ENCODE measurements at regions not wholly inside any gene's neighbourhood (a gene's known extent, or its start where the extent isn't known, plus 50 kb on each side); places are given as distances from the start of the nearest gene placed in this dataset.
"Not testable (repeated sequence)": the region's sequence is repeated elsewhere in the genome, so short reads cannot be mapped to it uniquely, and the experiment has no call there.

GRCh38 chr6:115753446-115753845 is 307.2 kb downstream of the FRK start:
- no peaks in the 10 kb centered on the region for H3F3A ChIP-seq (ENCODE audit: control insufficient read depth, insufficient read depth)
- no peaks in the 10 kb centered on the region for H3K9me2 ChIP-seq (replicated peaks; ENCODE audit: control insufficient read depth, low read length)
- H3K36me3 ChIP-seq (ENCODE audit: control insufficient read depth, low read length), result no peaks in the 10 kb centered on the region
- no peaks in the 10 kb centered on the region for H4K20me1 ChIP-seq (ENCODE audit: control insufficient read depth, insufficient read depth, low read depth, low read length)
- no peak overlapping the region for H3K4me2 ChIP-seq (ENCODE audit: low read length)
- H3K9me3 ChIP-seq (ENCODE audit: control insufficient read depth, insufficient read depth, low read length), result no peaks in the 10 kb centered on the region
- TF ChIP-seq EZH2phosphoT487 (IDR thresholded peaks at IDR 0.05; ENCODE audit: borderline replicate concordance, low read length), result no peak
- TF ChIP-seq CTCF (IDR thresholded peaks at IDR 0.05; ENCODE audit: low read depth, low read length, poor library complexity, severe bottlenecking), result no peak
- H3K4me3 ChIP-seq (ENCODE audit: low read length), result no peak overlapping the region
- no peaks in the 10 kb centered on the region for H3K4me1 ChIP-seq (ENCODE audit: control insufficient read depth, low read length)
- no peaks in the 10 kb centered on the region for H3K27me3 ChIP-seq (ENCODE audit: control insufficient read depth, low read length)
- no peaks in the 10 kb centered on the region for H3K79me2 ChIP-seq (ENCODE audit: control insufficient read depth, low read length)
- H3K27ac ChIP-seq (ENCODE audit: low read depth, low read length), result no peak overlapping the region

- no peak overlapping the region for H3K4me2 ChIP-seq (ENCODE audit: low read length)
- no peaks in the 10 kb centered on the region for H3K79me2 ChIP-seq (ENCODE audit: control insufficient read depth, low read length)
- no peaks in the 10 kb centered on the region for H3K36me3 ChIP-seq (ENCODE audit: control insufficient read depth, low read length)
- H3F3A ChIP-seq (ENCODE audit: control insufficient read depth, insufficient read depth), result no peaks in the 10 kb centered on the region
- H3K4me3 ChIP-seq (ENCODE audit: low read length), result no peak overlapping the region
- H3K4me1 ChIP-seq (ENCODE audit: control insufficient read depth, low read length), result no peaks in the 10 kb centered on the region
- H4K20me1 ChIP-seq (ENCODE audit: control insufficient read depth, insufficient read depth, low read depth, low read length), result no peaks in the 10 kb centered on the region
- no peak overlapping the region for H3K27ac ChIP-seq (ENCODE audit: low read depth, low read length)
- no peaks in the 10 kb centered on the region for H3K9me3 ChIP-seq (ENCODE audit: control insufficient read depth, insufficient read depth, low read length)
- no peaks in the 10 kb centered on the region for H3K27me3 ChIP-seq (ENCODE audit: control insufficient read depth, low read length)
- no peak for TF ChIP-seq EZH2phosphoT487 (IDR thresholded peaks at IDR 0.05; ENCODE audit: borderline replicate concordance, low read length)
- TF ChIP-seq CTCF (IDR thresholded peaks at IDR 0.05; ENCODE audit: low read depth, low read length, poor library complexity, severe bottlenecking), result no peak
- no peaks in the 10 kb centered on the region for H3K9me2 ChIP-seq (replicated peaks; ENCODE audit: control insufficient read depth, low read length)
Observed at GRCh38 chr6:115750946-115751345, 309.7 kb downstream of the FRK start.

- TF ChIP-seq CTCF (IDR thresholded peaks at IDR 0.05; ENCODE audit: low read depth, low read length, poor library complexity, severe bottlenecking) (no peak), EZH2phosphoT487 (IDR thresholded peaks at IDR 0.05; ENCODE audit: borderline replicate concordance, low read length) (no peak)
- Histone ChIP-seq H3K4me2 (ENCODE audit: low read length) (no peak overlapping the region), H3K9me3 (ENCODE audit: control insufficient read depth, insufficient read depth, low read length) (no peaks in the 10 kb centered on the region), H3K27me3 (ENCODE audit: control insufficient read depth, low read length) (no peaks in the 10 kb centered on the region), H3K27ac (ENCODE audit: low read depth, low read length) (no peak overlapping the region), H3F3A (ENCODE audit: control insufficient read depth, insufficient read depth) (no peaks in the 10 kb centered on the region), H3K9me2 (replicated peaks; ENCODE audit: control insufficient read depth, low read length) (no peaks in the 10 kb centered on the region), H3K79me2 (ENCODE audit: control insufficient read depth, low read length) (no peaks in the 10 kb centered on the region), H4K20me1 (ENCODE audit: control insufficient read depth, insufficient read depth, low read depth, low read length) (no peaks in the 10 kb centered on the region), H3K36me3 (ENCODE audit: control insufficient read depth, low read length) (no peaks in the 10 kb centered on the region), H3K4me1 (ENCODE audit: control insufficient read depth, low read length) (no peaks in the 10 kb centered on the region), H3K4me3 (ENCODE audit: low read length) (no peak overlapping the region)
Observed at GRCh38 chr6:115750292-115750691, 310.4 kb downstream of the FRK start.

- Histone ChIP-seq H3K4me1 (ENCODE audit: control insufficient read depth, low read length) (no peaks in the 10 kb centered on the region), H4K20me1 (ENCODE audit: control insufficient read depth, insufficient read depth, low read depth, low read length) (no peaks in the 10 kb centered on the region), H3K79me2 (ENCODE audit: control insufficient read depth, low read length) (no peaks in the 10 kb centered on the region), H3K36me3 (ENCODE audit: control insufficient read depth, low read length) (no peaks in the 10 kb centered on the region), H3K4me3 (ENCODE audit: low read length) (no peak overlapping the region), H3K27ac (ENCODE audit: low read depth, low read length) (no peak overlapping the region), H3K9me3 (ENCODE audit: control insufficient read depth, insufficient read depth, low read length) (no peaks in the 10 kb centered on the region), H3F3A (ENCODE audit: control insufficient read depth, insufficient read depth) (no peaks in the 10 kb centered on the region), H3K27me3 (ENCODE audit: control insufficient read depth, low read length) (no peaks in the 10 kb centered on the region), H3K9me2 (replicated peaks; ENCODE audit: control insufficient read depth, low read length) (no peaks in the 10 kb centered on the region), H3K4me2 (ENCODE audit: low read length) (no peak overlapping the region)
- TF ChIP-seq CTCF (IDR thresholded peaks at IDR 0.05; ENCODE audit: low read depth, low read length, poor library complexity, severe bottlenecking) (no peak), EZH2phosphoT487 (IDR thresholded peaks at IDR 0.05; ENCODE audit: borderline replicate concordance, low read length) (no peak)
Observed at GRCh38 chr6:115747719-115748118, 313.0 kb downstream of the FRK start.

GRCh38 chr6:115746583-115746982 is 314.1 kb downstream of the FRK start:
- H3K36me3 ChIP-seq (ENCODE audit: control insufficient read depth, low read length); H3K9me2 ChIP-seq (replicated peaks; ENCODE audit: control insufficient read depth, low read length); H3K27me3 ChIP-seq (ENCODE audit: control insufficient read depth, low read length); H3K4me2 ChIP-seq (ENCODE audit: low read length); H3K4me1 ChIP-seq (ENCODE audit: control insufficient read depth, low read length); H3K4me3 ChIP-seq (ENCODE audit: low read length); H3K27ac ChIP-seq (ENCODE audit: low read depth, low read length); H3K79me2 ChIP-seq (ENCODE audit: control insufficient read depth, low read length); H3F3A ChIP-seq (ENCODE audit: control insufficient read depth, insufficient read depth); H3K9me3 ChIP-seq (ENCODE audit: control insufficient read depth, insufficient read depth, low read length); H4K20me1 ChIP-seq (ENCODE audit: control insufficient read depth, insufficient read depth, low read depth, low read length): not testable (repeated sequence)
